MM.1S (cell line): ENCODE measurements at regions not wholly inside any gene's neighbourhood (a gene's known extent, or its start where the extent isn't known, plus 50 kb on each side); places are given as distances from the start of the nearest gene placed in this dataset.

Source experiments
- CTCF ChIP-seq: fragments of 300-600 bp; sonication (generic); IDR thresholded peaks from 2 replicates; pipeline ENCODE4 v1.5.1; 2016; ENCODE audit warnings: antibody characterized with exemption, low read length, mixed read lengths
- EZH2 ChIP-seq: fragments of 300-600 bp; sonication (generic); optimal IDR thresholded peaks from 2 replicates; pipeline ENCODE3; 2017; ENCODE audit warnings: low read depth, mild to moderate bottlenecking, antibody characterized with exemption, low read length, mixed read lengths

- TF ChIP-seq CTCF (no peak), EZH2 (no peak)
Measured at GRCh38 chr1:93013145-93014065, 52.1 kb upstream of the DIPK1A start.
